Ascending aorta (tissue), 2 donors: ENCODE measurements at regions not wholly inside any gene's neighbourhood (a gene's known extent, or its start where the extent isn't known, plus 50 kb on each side); places are given as distances from the start of the nearest gene placed in this dataset.
"Not testable (repeated sequence)": the region's sequence is repeated elsewhere in the genome, so short reads cannot be mapped to it uniquely, and the experiment has no call there.

Experiments used
- DNase-seq, 2 donors: peaks; one replicate each; pipeline ENCODE4 v3.0.0-alpha.2; 2019; ENCODE audit warnings: low spot score in 2 of 2
- H3K27ac ChIP-seq, 2 donors: fragments of 200-600 bp; sonication (generic); one replicate each; pipeline ENCODE4 v1.5.1; 2016 to 2017; ENCODE audit warnings: mild to moderate bottlenecking in 1 of 2
- H3K27me3 ChIP-seq: fragments of 200-600 bp; sonication (generic); one replicate; pipeline ENCODE4 v1.5.1; 2017
- H3K36me3 ChIP-seq, 2 donors: fragments of 200-600 bp; sonication (generic); one replicate each; pipeline ENCODE4 v1.5.1; 2016
- H3K4me1 ChIP-seq, 2 donors: fragments of 200-600 bp; sonication (generic); one replicate each; pipeline ENCODE4 v1.5.1; 2016 to 2017; ENCODE audit warnings: mild to moderate bottlenecking in 1 of 2
- H3K4me3 ChIP-seq, 2 donors: fragments of 200-600 bp; sonication (generic); one replicate each; pipeline ENCODE4 v1.5.1; 2016 to 2017; ENCODE audit warnings: mild to moderate bottlenecking in 1 of 2
- H3K9me3 ChIP-seq, 2 donors: fragments of 200-600 bp; sonication (generic); one replicate each; pipeline ENCODE4 v1.5.1; 2016
- intact Hi-C: fragments of 100-400 bp; cut with DNase I; formaldehyde crosslinking; loops from one replicate; pipeline ENCODE4 v1.15.1; 2023
- TF ChIP-seq, protein P1 (sequence below), 3 experiments: fragments of 200-600 bp in 2 of 3; fragments of 450-650 bp in 1 of 3; sonication (generic) in 2 of 3; IDR thresholded peaks; one replicate each; pipeline ENCODE4 v1.5.1; 2016 to 2019; ENCODE audit warnings: antibody characterized with exemption in 3 of 3, mild to moderate bottlenecking in 1 of 3, moderate library complexity in 1 of 3

DNA sequence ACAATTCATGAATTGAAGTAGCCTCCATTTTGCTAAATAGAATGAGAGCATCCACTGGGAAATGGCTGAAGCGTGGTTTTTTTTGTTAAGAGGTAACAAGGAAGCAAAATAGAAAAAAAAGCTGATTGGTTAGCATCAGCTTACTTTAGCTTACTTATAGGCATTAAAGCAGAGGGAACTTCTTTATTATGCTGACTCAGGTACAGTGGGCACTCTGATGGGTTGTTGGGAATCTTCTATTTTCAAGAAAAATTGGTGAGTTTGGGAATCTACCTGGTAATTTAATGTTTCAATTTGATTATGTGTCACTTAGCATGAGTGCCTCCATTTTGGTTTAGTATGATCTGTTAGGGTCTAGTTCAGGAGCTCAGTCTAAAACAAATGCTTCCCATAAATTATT is 289.6 kb downstream of the ANXA1 start:
- Histone ChIP-seq H3K27me3 (no peaks in the 10 kb centered on the region), H3K36me3 (no peaks in the 10 kb centered on the region), H3K4me1 (no peaks in the 10 kb centered on the region), H3K4me3 (no peak overlapping the region), H3K27ac (no peak overlapping the region), H3K9me3 (no peaks in the 10 kb centered on the region)
- TF ChIP-seq, protein P1, sequence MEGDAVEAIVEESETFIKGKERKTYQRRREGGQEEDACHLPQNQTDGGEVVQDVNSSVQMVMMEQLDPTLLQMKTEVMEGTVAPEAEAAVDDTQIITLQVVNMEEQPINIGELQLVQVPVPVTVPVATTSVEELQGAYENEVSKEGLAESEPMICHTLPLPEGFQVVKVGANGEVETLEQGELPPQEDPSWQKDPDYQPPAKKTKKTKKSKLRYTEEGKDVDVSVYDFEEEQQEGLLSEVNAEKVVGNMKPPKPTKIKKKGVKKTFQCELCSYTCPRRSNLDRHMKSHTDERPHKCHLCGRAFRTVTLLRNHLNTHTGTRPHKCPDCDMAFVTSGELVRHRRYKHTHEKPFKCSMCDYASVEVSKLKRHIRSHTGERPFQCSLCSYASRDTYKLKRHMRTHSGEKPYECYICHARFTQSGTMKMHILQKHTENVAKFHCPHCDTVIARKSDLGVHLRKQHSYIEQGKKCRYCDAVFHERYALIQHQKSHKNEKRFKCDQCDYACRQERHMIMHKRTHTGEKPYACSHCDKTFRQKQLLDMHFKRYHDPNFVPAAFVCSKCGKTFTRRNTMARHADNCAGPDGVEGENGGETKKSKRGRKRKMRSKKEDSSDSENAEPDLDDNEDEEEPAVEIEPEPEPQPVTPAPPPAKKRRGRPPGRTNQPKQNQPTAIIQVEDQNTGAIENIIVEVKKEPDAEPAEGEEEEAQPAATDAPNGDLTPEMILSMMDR (IDR thresholded peaks at IDR 0.05), result no peak
- intact Hi-C loops, result no loop called here
- no peak for DNase-seq

DNA sequence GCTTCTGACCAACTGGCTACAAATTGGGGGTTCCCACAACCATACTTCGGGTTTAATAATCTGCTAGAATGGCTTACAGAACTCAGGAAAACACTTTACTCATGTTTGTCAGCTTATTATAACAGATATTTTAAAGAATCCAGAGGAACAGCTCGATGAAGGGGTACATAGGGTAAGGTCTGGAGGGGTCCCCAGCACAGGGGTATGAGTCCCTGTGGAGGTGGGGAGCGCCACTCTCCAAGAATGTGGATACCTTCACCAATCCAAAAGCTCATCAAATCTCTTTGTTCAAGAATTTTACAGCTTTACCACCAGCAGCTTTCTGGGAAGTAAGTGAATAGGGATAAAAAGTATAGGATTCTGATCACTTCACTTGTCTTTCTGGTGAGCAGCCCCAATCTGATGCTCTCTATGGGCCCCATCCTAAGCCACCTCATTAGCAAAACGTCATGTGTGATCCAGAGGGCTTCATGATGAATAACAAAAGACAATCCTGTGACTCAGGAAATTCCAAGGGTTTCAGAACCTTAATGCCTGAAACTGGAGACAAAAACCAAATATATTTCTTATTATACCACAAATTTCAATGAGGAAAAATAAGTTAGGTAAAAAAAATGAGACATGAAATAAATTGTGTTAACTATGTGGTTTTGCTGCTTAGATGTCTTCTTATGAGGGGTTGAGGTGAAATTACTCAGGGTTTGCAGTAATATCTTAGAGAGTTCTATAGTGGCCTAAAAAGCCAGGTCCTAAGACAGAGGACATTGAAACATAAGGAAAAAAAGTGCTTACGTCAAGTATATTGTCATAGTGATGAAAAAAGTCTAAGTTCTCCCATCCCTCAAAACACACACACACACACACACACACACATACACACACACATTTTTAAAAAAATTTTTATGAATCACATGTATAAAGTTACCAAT is 290.5 kb downstream of the ANXA1 start:
- TF ChIP-seq, protein P1 (IDR thresholded peaks at IDR 0.05), result no peak
- H3K27ac ChIP-seq, result no peak overlapping the region
- H3K9me3 ChIP-seq, result no peaks in the 10 kb centered on the region
- H3K27me3 ChIP-seq, result no peaks in the 10 kb centered on the region
- intact Hi-C loops, result no loop called here
- no peaks in the 10 kb centered on the region for H3K36me3 ChIP-seq
- DNase-seq, result no peak
- H3K4me3 ChIP-seq, result no peak overlapping the region
- H3K4me1 ChIP-seq, result no peaks in the 10 kb centered on the region

DNA sequence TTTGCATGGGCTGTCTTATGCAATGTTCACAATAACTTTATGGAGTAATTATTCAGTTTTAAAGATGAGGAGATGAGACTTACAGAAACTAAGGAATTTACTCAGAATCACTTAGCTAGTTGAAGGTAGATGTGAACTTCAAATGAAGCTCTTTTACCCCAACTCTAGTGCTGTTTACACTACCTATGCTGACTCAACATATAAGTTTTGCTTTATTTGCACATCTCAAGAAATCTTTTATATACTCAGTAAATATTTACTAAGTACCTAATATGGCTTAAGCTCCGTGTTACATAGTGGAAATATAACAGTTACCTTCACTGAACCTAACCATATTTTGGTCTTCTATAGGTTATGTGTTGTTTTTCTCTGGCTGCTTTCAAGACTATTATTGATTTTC is 293.2 kb downstream of the ANXA1 start:
- Histone ChIP-seq H3K27me3 (no peaks in the 10 kb centered on the region), H3K4me1 (no peaks in the 10 kb centered on the region), H3K9me3 (no peaks in the 10 kb centered on the region), H3K36me3 (no peaks in the 10 kb centered on the region), H3K27ac (no peak overlapping the region), H3K4me3 (no peak overlapping the region)
- TF ChIP-seq, protein P1 (IDR thresholded peaks at IDR 0.05), result no peak
- intact Hi-C loops, result no loop called here
- no peak for DNase-seq

DNA sequence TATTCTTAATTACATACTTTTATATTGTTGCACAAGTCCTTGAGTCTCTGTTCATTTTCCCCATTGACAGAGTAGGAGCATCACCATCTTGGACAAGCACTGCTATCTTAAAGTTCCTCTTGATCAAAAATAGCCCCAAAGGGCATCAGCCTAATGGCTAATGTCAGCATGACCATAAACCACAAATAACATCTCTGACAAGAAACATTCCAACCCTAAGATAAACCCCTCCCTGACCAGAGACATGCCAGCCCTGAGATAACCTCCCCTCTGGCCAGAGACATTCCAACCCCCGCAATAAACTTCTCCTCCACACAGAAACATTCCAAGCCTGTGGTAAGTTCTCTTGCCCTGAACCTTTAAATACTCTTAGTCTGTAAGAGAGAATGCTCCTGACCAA is 293.7 kb downstream of the ANXA1 start:
- H3K27me3 ChIP-seq, DNase-seq, H3K4me1 ChIP-seq, H3K27ac ChIP-seq, H3K4me3 ChIP-seq, intact Hi-C loops, H3K36me3 ChIP-seq, H3K9me3 ChIP-seq: not testable (repeated sequence)

DNA sequence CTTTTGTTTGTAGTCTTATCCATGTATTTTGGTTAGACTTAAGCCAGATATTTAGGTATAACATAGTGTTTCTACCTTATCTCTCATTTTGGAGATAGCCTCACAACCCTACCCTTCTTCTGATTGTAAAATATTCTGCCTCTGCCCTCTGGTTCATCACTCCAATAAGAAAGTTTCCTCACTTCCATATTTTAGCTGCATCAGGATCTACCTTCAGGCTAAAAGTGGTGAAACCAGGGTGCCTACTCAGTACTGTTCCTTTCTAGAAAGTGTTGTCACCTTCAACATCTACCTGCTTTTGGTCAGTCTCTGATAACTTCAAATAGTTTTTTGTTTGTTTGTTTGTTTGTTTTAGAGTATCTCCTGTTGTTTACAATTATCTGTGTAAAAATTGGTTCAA is 294.6 kb downstream of the ANXA1 start:
- Histone ChIP-seq H3K9me3 (no peaks in the 10 kb centered on the region), H3K4me1 (no peaks in the 10 kb centered on the region), H3K36me3 (no peaks in the 10 kb centered on the region), H3K27me3 (no peaks in the 10 kb centered on the region), H3K4me3 (no peak overlapping the region), H3K27ac (no peak overlapping the region)
- intact Hi-C loops, result no loop called here
- DNase-seq, result no peak
- TF ChIP-seq, protein P1 (IDR thresholded peaks at IDR 0.05), result no peak

DNA sequence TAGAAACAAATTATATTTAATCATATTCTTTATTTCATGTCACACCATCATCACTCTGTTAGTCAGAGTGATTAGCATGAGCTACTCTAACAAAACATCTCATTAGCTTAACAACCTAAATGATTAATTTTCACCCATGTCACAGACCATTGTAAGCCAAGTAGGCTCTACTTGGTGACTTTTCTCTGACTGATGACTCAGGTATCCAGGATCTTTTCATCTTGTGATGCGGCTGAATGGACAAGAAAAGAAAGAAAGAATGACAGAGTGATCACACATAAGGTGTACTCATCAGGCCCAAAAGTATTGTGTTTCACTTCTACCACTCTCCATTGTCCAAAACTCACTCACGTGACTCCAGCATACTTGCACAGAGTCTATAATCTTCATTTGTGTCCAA is 299.3 kb downstream of the ANXA1 start:
- TF ChIP-seq, protein P1 (IDR thresholded peaks at IDR 0.05), result no peak
- intact Hi-C loops, result no loop called here
- no peak for DNase-seq
- Histone ChIP-seq H3K27ac (no peak overlapping the region), H3K9me3 (no peaks in the 10 kb centered on the region), H3K36me3 (no peaks in the 10 kb centered on the region), H3K4me3 (no peak overlapping the region), H3K4me1 (no peaks in the 10 kb centered on the region), H3K27me3 (no peaks in the 10 kb centered on the region)
